Fibroblast of lung (primary cell): ENCODE measurements at regions not wholly inside any gene's neighbourhood (a gene's known extent, or its start where the extent isn't known, plus 50 kb on each side); places are given as distances from the start of the nearest gene placed in this dataset.

Source experiments
- DNase-seq, 2 donors: peaks; one replicate each; pipeline versions ENCODE4 v3.0.0 to v3.0.0-alpha.2; 2010; ENCODE audit warnings: low read depth in 2 of 2
- H2AFZ ChIP-seq: 2 replicates; pipeline ENCODE4 v1.5.1; 2012; ENCODE audit warnings: low read length, control low read depth, inconsistent platforms
- H3K27ac ChIP-seq: 2 replicates; pipeline ENCODE4 v1.5.1; 2011; ENCODE audit warnings: low read length, control low read depth; ENCODE audit not compliant: insufficient read depth
- H3K27me3 ChIP-seq: 2 replicates; pipeline ENCODE4 v1.5.1; 2011; ENCODE audit warnings: mild to moderate bottlenecking, low read length; ENCODE audit not compliant: control insufficient read depth, insufficient read depth
- H3K36me3 ChIP-seq: 2 replicates; pipeline ENCODE4 v1.5.1; 2011; ENCODE audit warnings: low read length; ENCODE audit not compliant: control insufficient read depth, insufficient read depth
- H3K4me1 ChIP-seq: 2 replicates; pipeline ENCODE4 v1.5.1; 2011; ENCODE audit warnings: low read length; ENCODE audit not compliant: control insufficient read depth, insufficient read depth; ENCODE audit errors: extremely low read depth
- H3K4me2 ChIP-seq: 2 replicates; pipeline ENCODE4 v1.5.1; 2011; ENCODE audit warnings: low read length, control low read depth; ENCODE audit not compliant: insufficient read depth; ENCODE audit errors: extremely low read depth
- H3K4me3 ChIP-seq, 4 experiments: fragments of 200-600 bp in 1 of 4; sonication (generic) in 1 of 4; replicated peaks in 1 of 4; 2 replicates each; pipeline ENCODE4 v1.5.1; 2011 to 2016; ENCODE audit warnings: low read length in 4 of 4, low read depth in 3 of 4, mild to moderate bottlenecking in 3 of 4, control low read depth in 2 of 4, inconsistent platforms in 1 of 4, mixed read lengths in 1 of 4; ENCODE audit not compliant: insufficient read depth in 1 of 4; ENCODE audit errors: control extremely low read depth in 1 of 4
- H3K79me2 ChIP-seq: 2 replicates; pipeline ENCODE4 v1.5.1; 2012; ENCODE audit warnings: mild to moderate bottlenecking, low read length, inconsistent platforms; ENCODE audit not compliant: control insufficient read depth, insufficient read depth
- H3K9ac ChIP-seq: 2 replicates; pipeline ENCODE4 v1.5.1; 2011; ENCODE audit warnings: mild to moderate bottlenecking, low read length, control low read depth; ENCODE audit not compliant: insufficient read depth
- H3K9me3 ChIP-seq: 2 replicates; pipeline ENCODE4 v1.5.1; 2012; ENCODE audit warnings: low read depth, low read length; ENCODE audit not compliant: control insufficient read depth, insufficient read depth
- H4K20me1 ChIP-seq: 2 replicates; pipeline ENCODE4 v1.5.1; 2011; ENCODE audit warnings: low read length; ENCODE audit not compliant: control insufficient read depth, insufficient read depth; ENCODE audit errors: extremely low read depth
- CTCF ChIP-seq, 2 donors: IDR thresholded peaks in 1 of 2; conservative IDR thresholded peaks in 1 of 2; 1 replicate in 1 of 2; 2 replicates in 1 of 2; pipeline ENCODE4 v1.5.1; 2011 to 2012; ENCODE audit warnings: low read length in 2 of 2, control low read depth in 1 of 2, inconsistent platforms in 1 of 2, low read depth in 1 of 2, mild to moderate bottlenecking in 1 of 2
- EZH2 ChIP-seq: IDR thresholded peaks from 2 replicates; pipeline ENCODE4 v1.5.1; 2012; ENCODE audit warnings: low read length, control low read depth, mild to moderate bottlenecking; ENCODE audit errors: missing control alignments

GRCh38 chrX:10050481-10050880, 83.3 kb downstream of the CLDN34 start:
- Histone ChIP-seq H4K20me1 (no peaks in the 10 kb centered on the region), H3K4me2 (no peak overlapping the region), H3K27ac (no peak overlapping the region), H3K4me3 (no peak overlapping the region), H3K4me1 (no peaks in the 10 kb centered on the region), H3K9me3 (no peaks in the 10 kb centered on the region), H3K36me3 (no peaks in the 10 kb centered on the region), H3K79me2 (no peaks in the 10 kb centered on the region), H2AFZ (no peak overlapping the region), H3K9ac (no peak overlapping the region), H3K27me3 (no peaks in the 10 kb centered on the region)
- TF ChIP-seq CTCF (conservative IDR thresholded peaks at IDR 0.05 in 1 of 2, IDR thresholded peaks at IDR 0.05 in 1 of 2; ENCODE audit: low read depth in 1 of 2, low read length in 2 of 2) (no peak), EZH2 (no peak)
- peak in 1 of 2 donors; percentile 74 for DNase-seq

GRCh38 chrX:10051866-10052480, 84.8 kb downstream of the CLDN34 start:
- no peak for DNase-seq
- no peaks in the 10 kb centered on the region for H3K36me3 ChIP-seq
- H3K27ac ChIP-seq, result no peak overlapping the region
- no peaks in the 10 kb centered on the region for H3K27me3 ChIP-seq
- no peak for TF ChIP-seq CTCF (conservative IDR thresholded peaks at IDR 0.05 in 1 of 2, IDR thresholded peaks at IDR 0.05 in 1 of 2; ENCODE audit: low read depth in 1 of 2, low read length in 2 of 2)
- no peak for TF ChIP-seq EZH2
- no peaks in the 10 kb centered on the region for H4K20me1 ChIP-seq
- no peak overlapping the region for H3K9ac ChIP-seq
- no peak overlapping the region for H2AFZ ChIP-seq
- H3K4me1 ChIP-seq, result no peaks in the 10 kb centered on the region
- H3K79me2 ChIP-seq, result no peaks in the 10 kb centered on the region
- H3K4me2 ChIP-seq, result no peak overlapping the region
- no peaks in the 10 kb centered on the region for H3K9me3 ChIP-seq
- no peak overlapping the region for H3K4me3 ChIP-seq

GRCh38 chrX:10052906-10053625, 85.9 kb downstream of the CLDN34 start:
- Histone ChIP-seq H3K27ac (no peak overlapping the region), H2AFZ (no peak overlapping the region), H3K4me3 (no peak overlapping the region), H3K36me3 (no peaks in the 10 kb centered on the region), H3K4me2 (no peak overlapping the region), H3K4me1 (no peaks in the 10 kb centered on the region), H3K9ac (no peak overlapping the region), H3K27me3 (no peaks in the 10 kb centered on the region), H3K79me2 (no peaks in the 10 kb centered on the region), H4K20me1 (no peaks in the 10 kb centered on the region), H3K9me3 (no peaks in the 10 kb centered on the region)
- TF ChIP-seq CTCF (conservative IDR thresholded peaks at IDR 0.05 in 1 of 2, IDR thresholded peaks at IDR 0.05 in 1 of 2; ENCODE audit: low read depth in 1 of 2, low read length in 2 of 2), result no peak
- TF ChIP-seq EZH2, result no peak
- DNase-seq, result no peak
